Calu3 (cell line): ENCODE measurements at regions not wholly inside any gene's neighbourhood (a gene's known extent, or its start where the extent isn't known, plus 50 kb on each side); places are given as distances from the start of the nearest gene placed in this dataset.

Source experiments
- BruUV-seq: library from RNA; stranded (reverse); fragments of 400-500 nt; replicated peaks from 2 replicates; lab custom pipeline; 2021; lab: Mats Ljungman, UMichigan
- CTCF ChIA-PET: fragments of 300-600 bp; sonication (Branson Sonifier 250); formaldehyde crosslinking; loops from one replicate; lab custom pipeline; 2022; ENCODE audit warnings: antibody characterized with exemption; lab: Charles Lee
- DNase-seq: peaks from one replicate; pipeline ENCODE4 v3.0.0; 2022
- H3K27ac Mint-ChIP-seq: one replicate; pipeline ENCODE4 v1.8.0; 2022; ENCODE audit warnings: mixed read lengths; ENCODE audit not compliant: unreplicated experiment
- H3K27me3 Mint-ChIP-seq: one replicate; pipeline ENCODE4 v1.8.0; 2022; ENCODE audit warnings: mixed read lengths; ENCODE audit not compliant: unreplicated experiment
- H3K36me3 Mint-ChIP-seq: one replicate; pipeline ENCODE4 v1.8.0; 2022; ENCODE audit warnings: mild to moderate bottlenecking, moderate library complexity, mixed read lengths; ENCODE audit not compliant: insufficient read depth, unreplicated experiment
- H3K4me1 Mint-ChIP-seq: one replicate; pipeline ENCODE4 v1.8.0; 2022; ENCODE audit warnings: mild to moderate bottlenecking, low read depth, mixed read lengths; ENCODE audit not compliant: unreplicated experiment
- H3K4me3 Mint-ChIP-seq: one replicate; pipeline ENCODE4 v1.8.0; 2022; ENCODE audit warnings: mild to moderate bottlenecking, low read depth, moderate library complexity, mixed read lengths; ENCODE audit not compliant: unreplicated experiment
- H3K9me3 Mint-ChIP-seq: one replicate; pipeline ENCODE4 v1.8.0; 2022; ENCODE audit warnings: low read depth, mixed read lengths; ENCODE audit not compliant: unreplicated experiment
- CTCF ChIP-seq: fragments of 200-600 bp; IDR thresholded peaks from one replicate; pipeline ENCODE4 v1.8.0; 2022; ENCODE audit warnings: antibody characterized with exemption; ENCODE audit not compliant: unreplicated experiment
- intact Hi-C: fragments of 100-400 bp; cut with micrococcal nuclease; formaldehyde crosslinking; loops from one replicate; pipeline ENCODE4 v1.10.0; 2022; ENCODE audit not compliant: unreplicated experiment

- no peak for TF ChIP-seq CTCF
- no peak for DNase-seq
- H3K4me3 Mint-ChIP-seq, result no peak overlapping the region
- H3K27ac Mint-ChIP-seq, result no peak overlapping the region
- intact Hi-C loops, result loop anchor here (5.0 kb wide), 2 partner anchors 143 to 313 kb away; no protein-coding TSS in a partner anchor
- BruUV-seq, result no TSS peak
- H3K27me3 Mint-ChIP-seq, result no peaks in the 10 kb centered on the region
- CTCF ChIA-PET, result interaction anchor here (1.3 kb wide), 1 partner anchor 14 kb away, joined by 4 read pairs; no protein-coding TSS in a partner anchor
- H3K4me1 Mint-ChIP-seq, result no peaks in the 10 kb centered on the region
- peaks cover 2% of the 10 kb centered on the region for H3K9me3 Mint-ChIP-seq
- H3K36me3 Mint-ChIP-seq, result no peaks in the 10 kb centered on the region
These were observed 378.4 kb upstream of the AGTR1 start for GRCh38 chr3:148319161-148319915.

- H3K27me3 Mint-ChIP-seq, result no peaks in the 10 kb centered on the region
- H3K27ac Mint-ChIP-seq, result no peak overlapping the region
- intact Hi-C loops, result loop anchor here (5.0 kb wide), 2 partner anchors 142 to 312 kb away; no protein-coding TSS in a partner anchor
- CTCF ChIA-PET, result interaction anchor here (1.3 kb wide), 1 partner anchor 13 kb away, joined by 4 read pairs; no protein-coding TSS in a partner anchor
- H3K9me3 Mint-ChIP-seq, result peaks cover 2% of the 10 kb centered on the region
- no peak for TF ChIP-seq CTCF
- no peak for DNase-seq
- no peaks in the 10 kb centered on the region for H3K36me3 Mint-ChIP-seq
- BruUV-seq, result no TSS peak
- H3K4me1 Mint-ChIP-seq, result no peaks in the 10 kb centered on the region
- no peak overlapping the region for H3K4me3 Mint-ChIP-seq
These were observed 377.7 kb upstream of the AGTR1 start for GRCh38 chr3:148319960-148320359.

- no peaks in the 10 kb centered on the region for H3K27me3 Mint-ChIP-seq
- BruUV-seq, result no TSS peak
- H3K27ac Mint-ChIP-seq, result no peak overlapping the region
- TF ChIP-seq CTCF, result no peak
- intact Hi-C loops, result no loop called here
- no peaks in the 10 kb centered on the region for H3K36me3 Mint-ChIP-seq
- H3K9me3 Mint-ChIP-seq, result peaks cover 6% of the 10 kb centered on the region
- no peak for DNase-seq
- H3K4me3 Mint-ChIP-seq, result no peak overlapping the region
- CTCF ChIA-PET, result no interaction called here
- peaks cover 12% of the 10 kb centered on the region for H3K4me1 Mint-ChIP-seq
These were observed 368.0 kb upstream of the AGTR1 start for GRCh38 chr3:148329481-148330235.

- BruUV-seq, result no TSS peak
- intact Hi-C loops, result no loop called here
- DNase-seq, result no peak
- Mint-ChIP-seq H3K27me3 (no peaks in the 10 kb centered on the region), H3K36me3 (no peaks in the 10 kb centered on the region), H3K27ac (no peak overlapping the region), H3K4me1 (peaks cover 12% of the 10 kb centered on the region), H3K9me3 (peaks cover 6% of the 10 kb centered on the region), H3K4me3 (no peak overlapping the region)
- CTCF ChIA-PET, result no interaction called here
- no peak for TF ChIP-seq CTCF
These were observed 367.2 kb upstream of the AGTR1 start for GRCh38 chr3:148330542-148330941.
